Superior temporal gyrus (tissue), 1 donor: ENCODE measurements at regions not wholly inside any gene's neighbourhood (a gene's known extent, or its start where the extent isn't known, plus 50 kb on each side); places are given as distances from the start of the nearest gene placed in this dataset.
"Not testable (repeated sequence)": the region's sequence is repeated elsewhere in the genome, so short reads cannot be mapped to it uniquely, and the experiment has no call there.

Experiments
- DNase-seq: peaks from one replicate; pipeline ENCODE4 v3.0.0-alpha.2; 2016; ENCODE audit errors: extremely low spot score

- DNase-seq = no peak
These were observed 61.5 kb upstream of the UNC93A start for GRCh38 chr6:167229586-167229985.

GRCh38 chr6:167230288-167230687, 60.8 kb upstream of the UNC93A start:
- DNase-seq = no peak

- DNase-seq = no peak
These were observed 58.8 kb upstream of the UNC93A start for GRCh38 chr6:167232356-167232755.

GRCh38 chr6:167233490-167233889, 57.6 kb upstream of the UNC93A start:
- no peak for DNase-seq

GRCh38 chr6:167234576-167234975, 56.5 kb upstream of the UNC93A start:
- not testable (repeated sequence) for DNase-seq

- DNase-seq = no peak
These were observed 56.1 kb upstream of the UNC93A start for GRCh38 chr6:167235005-167235404.

GRCh38 chr6:167235421-167236238, 55.5 kb upstream of the UNC93A start:
- DNase-seq = no peak

GRCh38 chr6:167236239-167236571, 54.9 kb upstream of the UNC93A start:
- no peak for DNase-seq

- no peak for DNase-seq
These were observed 53.5 kb upstream of the UNC93A start for GRCh38 chr6:167237438-167238145.

GRCh38 chr6:167238146-167238693, 52.9 kb upstream of the UNC93A start:
- DNase-seq = no peak

- no peak for DNase-seq
These were observed 52.2 kb upstream of the UNC93A start for GRCh38 chr6:167238694-167239467.

- DNase-seq = not testable (repeated sequence)
These were observed 51.6 kb upstream of the UNC93A start for GRCh38 chr6:167239470-167239869.

- DNase-seq = no peak
These were observed 51.0 kb upstream of the UNC93A start for GRCh38 chr6:167240034-167240541.
